Raji (cell line): ENCODE measurements at regions not wholly inside any gene's neighbourhood (a gene's known extent, or its start where the extent isn't known, plus 50 kb on each side); places are given as distances from the start of the nearest gene placed in this dataset.

ENCODE experiments used
- POLR2A ChIP-seq: IDR thresholded peaks from 2 replicates; pipeline ENCODE4 v1.6.1; 2011; ENCODE audit warnings: low read depth, low read length, control low read depth; ENCODE audit not compliant: insufficient read depth

DNA sequence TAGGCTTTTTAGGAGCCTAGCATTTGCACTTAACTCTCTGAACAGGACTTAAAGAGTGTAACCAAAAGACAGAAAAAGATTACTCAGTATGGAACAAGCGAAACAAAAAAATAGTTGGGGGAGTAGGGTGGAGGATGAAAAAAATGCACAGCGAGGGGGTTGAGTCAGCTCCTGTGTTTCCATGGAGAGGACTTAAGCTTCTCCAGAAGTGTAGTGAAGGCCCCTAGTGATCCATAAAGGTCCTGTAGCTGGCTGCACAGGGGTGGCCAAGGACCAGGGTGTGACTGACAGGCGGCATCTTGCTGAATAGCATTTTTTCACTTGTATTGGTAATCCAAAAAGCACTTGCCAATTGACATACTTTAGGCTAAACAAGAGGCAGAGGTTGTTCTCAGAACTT, 533.9 kb downstream of the RFPL4B start:
- no peak for TF ChIP-seq POLR2A

DNA sequence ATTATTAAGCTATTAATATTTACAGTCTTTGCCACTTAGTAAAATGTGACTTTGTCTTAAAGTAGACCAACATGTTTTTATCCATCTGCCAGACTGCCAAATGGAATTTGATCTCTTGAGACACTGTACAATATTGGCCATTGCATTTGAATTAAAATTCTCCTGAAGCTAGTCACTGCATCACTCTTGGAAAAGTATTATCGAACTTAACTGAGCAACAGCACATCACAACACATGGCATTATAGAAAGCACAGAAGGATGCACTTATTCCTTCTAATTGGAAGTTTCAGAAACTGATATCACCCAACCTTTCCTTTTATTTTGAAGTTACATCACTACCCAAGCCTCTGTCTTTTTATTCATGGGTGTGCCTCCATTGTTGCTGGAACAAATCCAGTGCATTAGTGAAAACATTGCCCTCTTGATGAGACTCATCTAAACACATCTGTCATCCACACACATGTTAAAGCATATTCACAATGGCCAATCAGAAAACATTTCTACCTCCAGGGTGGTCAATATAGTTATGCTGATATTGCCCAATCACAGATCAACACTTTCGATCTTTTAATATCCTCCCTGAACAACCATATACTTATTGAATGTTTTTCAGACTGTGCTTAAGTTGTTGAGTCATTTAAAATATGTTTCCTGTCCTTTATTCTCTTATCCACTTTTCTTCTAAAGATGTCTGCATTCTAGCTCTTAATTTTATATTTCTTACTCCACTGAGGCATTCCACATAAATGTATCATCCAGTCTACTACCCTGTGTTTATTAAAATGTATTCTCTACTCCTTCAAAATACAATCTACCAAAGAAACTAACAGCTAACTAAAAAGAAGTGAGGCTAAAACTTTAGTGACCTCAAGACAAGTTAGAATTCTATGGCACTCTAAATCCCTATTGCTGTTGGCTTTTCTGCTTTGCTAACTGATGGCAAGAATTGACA, 535.0 kb downstream of the RFPL4B start:
- TF ChIP-seq POLR2A = no peak

DNA sequence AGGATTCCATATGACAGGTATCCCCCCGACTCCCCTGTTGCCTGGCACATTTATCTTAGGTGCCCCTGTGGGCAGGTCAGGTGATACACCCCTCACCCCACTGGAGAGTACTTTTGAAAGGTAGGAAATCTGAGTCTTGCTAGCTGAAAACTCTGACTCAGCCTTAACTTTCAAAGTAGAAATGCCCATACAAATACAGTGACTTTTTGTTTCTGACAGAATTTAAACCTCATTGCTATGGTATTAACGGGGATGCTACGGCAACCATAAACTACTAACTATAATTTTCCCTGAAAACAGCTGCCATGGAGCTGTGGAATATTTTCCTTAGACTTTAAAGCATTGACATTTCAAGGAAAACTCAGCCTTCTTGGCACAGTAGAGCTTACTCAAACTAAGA, 536.0 kb downstream of the RFPL4B start:
- TF ChIP-seq POLR2A = no peak

GRCh38 chr6:112886415-112886814, 539.3 kb downstream of the RFPL4B start:
- TF ChIP-seq POLR2A = no peak

- TF ChIP-seq POLR2A = no peak
Observed at GRCh38 chr6:112899541-112899940, 552.4 kb downstream of the RFPL4B start.

- TF ChIP-seq POLR2A = no peak
Observed at GRCh38 chr6:112903361-112903760, 556.2 kb downstream of the RFPL4B start.

- no peak for TF ChIP-seq POLR2A
Observed at GRCh38 chr6:112906726-112907125, 559.6 kb downstream of the RFPL4B start.

- TF ChIP-seq POLR2A = no peak
Observed at GRCh38 chr6:112909781-112910180, 562.7 kb downstream of the RFPL4B start.

DNA sequence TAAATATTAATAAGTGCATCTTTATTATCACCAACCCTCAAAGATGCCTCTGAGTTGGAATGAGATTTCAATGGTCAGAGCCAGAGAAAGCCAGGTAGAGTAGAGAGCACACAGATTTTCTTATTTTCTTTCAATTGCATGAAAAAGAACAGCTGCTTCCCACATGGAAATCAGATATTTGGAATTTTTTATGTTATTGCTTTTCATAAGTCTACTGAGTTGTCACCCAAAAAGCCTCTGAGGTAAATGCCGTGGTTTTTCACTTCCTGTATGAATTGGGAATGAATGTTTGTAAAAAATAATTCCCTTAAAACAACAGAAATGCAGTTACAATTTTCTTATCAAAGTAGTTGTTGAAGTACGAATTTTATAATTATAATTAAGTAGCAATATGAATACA, 563.1 kb downstream of the RFPL4B start:
- no peak for TF ChIP-seq POLR2A

DNA sequence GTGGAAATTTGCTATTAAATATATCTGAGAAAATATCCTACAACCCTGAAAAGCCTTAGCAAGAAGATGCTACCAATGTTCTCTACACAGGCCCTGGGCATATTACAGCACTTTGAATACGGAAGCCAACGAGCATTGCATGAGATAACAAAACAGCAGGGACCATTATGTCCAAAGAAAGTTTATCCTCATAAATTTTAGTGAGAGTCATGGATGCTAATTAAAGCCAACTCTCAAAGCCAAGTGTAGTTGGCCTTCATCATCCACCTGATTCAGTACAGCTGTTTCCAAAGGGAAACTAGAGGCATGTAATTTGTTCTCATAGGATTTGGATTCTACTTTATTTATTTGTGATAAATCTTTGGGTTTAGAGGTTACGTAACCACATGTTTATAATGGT, 564.8 kb downstream of the RFPL4B start:
- no peak for TF ChIP-seq POLR2A

- no peak for TF ChIP-seq POLR2A
Observed at GRCh38 chr6:112912416-112913101, 565.4 kb downstream of the RFPL4B start.

GRCh38 chr6:112920994-112921393, 573.9 kb downstream of the RFPL4B start:
- TF ChIP-seq POLR2A = no peak

DNA sequence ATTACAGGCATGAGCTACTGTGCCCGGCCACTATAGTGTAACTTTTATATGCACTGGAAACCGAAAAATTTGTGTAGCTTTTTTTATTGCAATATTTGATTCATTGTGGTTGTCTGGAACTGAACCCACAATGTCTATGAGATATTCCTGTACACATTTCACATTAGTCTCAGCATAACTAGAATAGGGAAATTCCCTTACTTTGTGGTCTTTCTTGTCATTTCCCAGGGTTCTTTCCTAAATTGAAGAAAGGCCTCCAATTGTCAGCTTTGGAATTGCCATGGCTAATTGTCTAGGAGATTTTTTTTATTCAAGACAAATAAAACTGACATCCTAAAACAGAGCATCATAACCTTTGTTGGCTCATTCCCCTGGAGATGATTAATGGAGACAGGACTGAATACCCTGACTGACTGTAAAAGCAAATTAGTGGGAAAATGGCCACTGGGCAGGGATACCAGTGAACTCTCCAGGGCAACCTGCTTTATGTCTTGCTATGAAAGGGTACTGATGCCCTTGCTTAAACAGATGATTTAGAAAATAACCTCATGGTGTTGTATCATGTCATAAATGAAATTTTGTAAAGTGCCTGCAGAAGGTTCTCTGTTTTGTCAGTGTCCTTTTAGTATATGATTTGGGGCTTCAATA, 576.9 kb downstream of the RFPL4B start:
- TF ChIP-seq POLR2A = no peak

GRCh38 chr6:112925702-112926101, 578.6 kb downstream of the RFPL4B start:
- no peak for TF ChIP-seq POLR2A

DNA sequence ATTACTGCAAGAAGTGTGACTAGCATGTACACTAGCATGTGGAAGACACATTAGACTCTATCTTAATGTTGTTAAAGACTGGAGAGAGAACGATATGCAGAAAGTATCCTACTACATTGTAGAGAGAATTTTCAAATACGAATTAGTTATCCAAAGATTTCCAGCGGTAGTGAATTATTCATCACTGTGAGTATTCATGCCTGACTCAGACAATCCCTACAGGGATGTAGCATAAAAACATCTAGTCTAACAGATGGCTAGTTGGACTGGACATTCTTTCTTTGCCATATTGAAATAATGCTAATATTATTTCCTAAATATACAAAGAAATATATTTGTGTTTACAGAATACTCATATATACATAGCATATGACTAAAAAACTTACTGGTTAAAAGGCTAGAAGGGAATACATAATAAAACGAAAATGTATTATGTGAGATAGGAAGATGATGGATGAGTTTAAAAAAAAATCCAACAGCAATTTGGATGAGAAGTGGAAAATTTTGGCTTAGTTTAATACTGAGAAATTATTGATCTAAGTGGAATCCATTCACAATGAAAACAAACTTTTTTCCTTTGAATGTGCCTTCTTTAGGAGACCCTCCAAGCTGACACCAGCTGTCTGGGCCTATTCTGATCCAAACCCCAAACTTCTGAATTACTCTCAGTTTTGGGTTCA, 580.7 kb downstream of the RFPL4B start:
- no peak for TF ChIP-seq POLR2A
